Karpas-422 (cell line): ENCODE measurements at regions not wholly inside any gene's neighbourhood (a gene's known extent, or its start where the extent isn't known, plus 50 kb on each side); places are given as distances from the start of the nearest gene placed in this dataset.
"Not testable (repeated sequence)": the region's sequence is repeated elsewhere in the genome, so short reads cannot be mapped to it uniquely, and the experiment has no call there.

ENCODE experiments used
- DNase-seq: peaks from one replicate; pipeline ENCODE4 v3.0.0-alpha.2; 2015
- H2AFZ ChIP-seq: fragments of 200-600 bp; sonication (generic); 2 replicates; pipeline ENCODE4 v1.6.1; 2014; ENCODE audit warnings: antibody characterized with exemption, low read length, mixed read lengths
- H3K27ac ChIP-seq: fragments of 200-600 bp; sonication (generic); 2 replicates; pipeline ENCODE4 v1.5.1; 2014; ENCODE audit warnings: mild to moderate bottlenecking, low read length, moderate library complexity
- H3K27me3 ChIP-seq: fragments of 200-600 bp; sonication (generic); 2 replicates; pipeline ENCODE4 v1.6.1; 2014; ENCODE audit warnings: low read length, mixed read lengths
- H3K36me3 ChIP-seq: fragments of 200-600 bp; sonication (generic); 2 replicates; pipeline ENCODE4 v1.6.1; 2014; ENCODE audit warnings: low read length, mixed read lengths; ENCODE audit not compliant: insufficient read depth
- H3K4me1 ChIP-seq: fragments of 200-600 bp; sonication (generic); 2 replicates; pipeline ENCODE4 v1.6.1; 2014; ENCODE audit warnings: mild to moderate bottlenecking, low read length, mixed read lengths
- H3K4me2 ChIP-seq: fragments of 200-600 bp; sonication (generic); 2 replicates; pipeline ENCODE4 v1.6.1; 2014; ENCODE audit warnings: low read length, low read depth, mild to moderate bottlenecking; ENCODE audit not compliant: poor library complexity, severe bottlenecking
- H3K4me3 ChIP-seq: fragments of 200-600 bp; sonication (generic); 2 replicates; pipeline ENCODE4 v1.5.1; 2014; ENCODE audit warnings: mild to moderate bottlenecking, antibody characterized with exemption, low read length, mixed read lengths
- H3K79me2 ChIP-seq: fragments of 200-600 bp; sonication (generic); 2 replicates; pipeline ENCODE4 v1.6.1; 2014; ENCODE audit warnings: mild to moderate bottlenecking, low read length, mixed read lengths
- H3K9ac ChIP-seq: fragments of 200-600 bp; sonication (generic); 2 replicates; pipeline ENCODE4 v1.6.0; 2014; ENCODE audit warnings: low read length
- H3K9me2 ChIP-seq: fragments of 200-600 bp; sonication (generic), shearing (Covaris generic); replicated peaks from 2 replicates; pipeline ENCODE4 v1.6.0; 2014; ENCODE audit warnings: mild to moderate bottlenecking, low read length, moderate library complexity; ENCODE audit not compliant: insufficient read depth
- H3K9me3 ChIP-seq: fragments of 300-700, 200-600 bp; sonication (generic); 2 replicates; pipeline ENCODE4 v1.6.1; 2014; ENCODE audit warnings: low read length, mixed read lengths
- H4K20me1 ChIP-seq: fragments of 200-600 bp; sonication (generic); 2 replicates; pipeline ENCODE4 v1.6.1; 2014; ENCODE audit warnings: mild to moderate bottlenecking, antibody characterized with exemption, low read length, low read depth; ENCODE audit not compliant: insufficient read depth

- DNase-seq = no peak
- H3K4me3 ChIP-seq = no peak overlapping the region
- H3K9ac ChIP-seq = no peak overlapping the region
- no peak overlapping the region for H3K27ac ChIP-seq
- no peaks in the 10 kb centered on the region for H3K27me3 ChIP-seq
- no peaks in the 10 kb centered on the region for H3K4me1 ChIP-seq
- no peaks in the 10 kb centered on the region for H3K9me2 ChIP-seq
- no peak overlapping the region for H3K4me2 ChIP-seq
- no peaks in the 10 kb centered on the region for H3K79me2 ChIP-seq
- H3K36me3 ChIP-seq = no peaks in the 10 kb centered on the region
- no peaks in the 10 kb centered on the region for H3K9me3 ChIP-seq
- no peak overlapping the region for H2AFZ ChIP-seq
- H4K20me1 ChIP-seq = no peaks in the 10 kb centered on the region
Measured at GRCh38 chr2:160752475-160753330, 259.1 kb upstream of the RBMS1 start.

GRCh38 chr2:160753331-160753654, 259.7 kb upstream of the RBMS1 start:
- Histone ChIP-seq H3K9ac (no peak overlapping the region), H3K4me3 (no peak overlapping the region), H3K9me3 (no peaks in the 10 kb centered on the region), H3K36me3 (no peaks in the 10 kb centered on the region), H3K79me2 (no peaks in the 10 kb centered on the region), H4K20me1 (no peaks in the 10 kb centered on the region), H3K4me1 (no peaks in the 10 kb centered on the region), H2AFZ (no peak overlapping the region), H3K4me2 (no peak overlapping the region), H3K27me3 (no peaks in the 10 kb centered on the region), H3K9me2 (no peaks in the 10 kb centered on the region), H3K27ac (no peak overlapping the region)
- no peak for DNase-seq

GRCh38 chr2:160753960-160754359, 260.4 kb upstream of the RBMS1 start:
- H3K9ac ChIP-seq = no peak overlapping the region
- H3K4me1 ChIP-seq = no peaks in the 10 kb centered on the region
- H2AFZ ChIP-seq = no peak overlapping the region

GRCh38 chr2:160756481-160756880, 262.9 kb upstream of the RBMS1 start:
- H3K4me1 ChIP-seq = no peaks in the 10 kb centered on the region
- H3K9me2 ChIP-seq = no peaks in the 10 kb centered on the region
- no peak overlapping the region for H3K4me3 ChIP-seq
- no peak overlapping the region for H3K4me2 ChIP-seq
- no peaks in the 10 kb centered on the region for H3K79me2 ChIP-seq
- H3K27ac ChIP-seq = no peak overlapping the region
- H3K9ac ChIP-seq = no peak overlapping the region
- no peaks in the 10 kb centered on the region for H3K36me3 ChIP-seq
- no peaks in the 10 kb centered on the region for H3K9me3 ChIP-seq
- H2AFZ ChIP-seq = no peak overlapping the region
- no peaks in the 10 kb centered on the region for H4K20me1 ChIP-seq
- no peaks in the 10 kb centered on the region for H3K27me3 ChIP-seq
- no peak for DNase-seq

More at GRCh38 chr2:160753960-160754359, 260.4 kb upstream of the RBMS1 start:
- Histone ChIP-seq H3K9me2 (no peaks in the 10 kb centered on the region), H3K36me3 (no peaks in the 10 kb centered on the region), H3K4me3 (no peak overlapping the region), H3K4me2 (no peak overlapping the region), H3K9me3 (no peaks in the 10 kb centered on the region), H3K27ac (no peak overlapping the region), H3K79me2 (no peaks in the 10 kb centered on the region), H4K20me1 (no peaks in the 10 kb centered on the region), H3K27me3 (no peaks in the 10 kb centered on the region)
- DNase-seq = no peak

GRCh38 chr2:160762493-160763128, 269.0 kb upstream of the RBMS1 start:
- not testable (repeated sequence) for H3K4me2 ChIP-seq, H3K4me3 ChIP-seq, H3K79me2 ChIP-seq, H3K9me2 ChIP-seq, H3K4me1 ChIP-seq, H3K27me3 ChIP-seq, H4K20me1 ChIP-seq, H3K27ac ChIP-seq, H3K36me3 ChIP-seq, H3K9me3 ChIP-seq, H3K9ac ChIP-seq, H2AFZ ChIP-seq, DNase-seq

- Histone ChIP-seq H3K9me2 (no peaks in the 10 kb centered on the region), H3K27me3 (no peaks in the 10 kb centered on the region), H3K4me2 (no peak overlapping the region), H3K79me2 (no peaks in the 10 kb centered on the region), H3K9ac (no peak overlapping the region), H3K4me3 (no peak overlapping the region), H2AFZ (no peak overlapping the region), H4K20me1 (no peaks in the 10 kb centered on the region), H3K27ac (no peak overlapping the region), H3K36me3 (no peaks in the 10 kb centered on the region), H3K4me1 (peaks cover 8% of the 10 kb centered on the region), H3K9me3 (no peaks in the 10 kb centered on the region)
- DNase-seq = no peak
Measured at GRCh38 chr2:160783474-160783873, 289.9 kb upstream of the RBMS1 start.

GRCh38 chr2:160784034-160784433, 290.4 kb upstream of the RBMS1 start:
- peaks cover 8% of the 10 kb centered on the region for H3K4me1 ChIP-seq
- no peaks in the 10 kb centered on the region for H3K27me3 ChIP-seq
- H3K79me2 ChIP-seq = no peaks in the 10 kb centered on the region
- no peak overlapping the region for H2AFZ ChIP-seq
- no peaks in the 10 kb centered on the region for H3K9me2 ChIP-seq
- H3K4me2 ChIP-seq = no peak overlapping the region
- H4K20me1 ChIP-seq = no peaks in the 10 kb centered on the region
- no peaks in the 10 kb centered on the region for H3K9me3 ChIP-seq
- H3K9ac ChIP-seq = no peak overlapping the region
- H3K4me3 ChIP-seq = no peak overlapping the region
- no peak for DNase-seq
- H3K36me3 ChIP-seq = no peaks in the 10 kb centered on the region
- no peak overlapping the region for H3K27ac ChIP-seq

GRCh38 chr2:160790738-160791137, 297.1 kb upstream of the RBMS1 start:
- H3K4me3 ChIP-seq = no peak overlapping the region
- no peak for DNase-seq
- H3K4me2 ChIP-seq = no peak overlapping the region
- no peaks in the 10 kb centered on the region for H4K20me1 ChIP-seq
- no peaks in the 10 kb centered on the region for H3K27me3 ChIP-seq
- H2AFZ ChIP-seq = no peak overlapping the region
- H3K4me1 ChIP-seq = no peaks in the 10 kb centered on the region
- H3K36me3 ChIP-seq = no peaks in the 10 kb centered on the region
- no peak overlapping the region for H3K27ac ChIP-seq
- H3K9ac ChIP-seq = no peak overlapping the region
- no peaks in the 10 kb centered on the region for H3K9me2 ChIP-seq
- H3K9me3 ChIP-seq = no peaks in the 10 kb centered on the region
- H3K79me2 ChIP-seq = no peaks in the 10 kb centered on the region
